Neural crest cell (in vitro differentiated cells): ENCODE measurements at regions not wholly inside any gene's neighbourhood (a gene's known extent, or its start where the extent isn't known, plus 50 kb on each side); places are given as distances from the start of the nearest gene placed in this dataset.

Experiments
- DNase-seq: peaks from one replicate; pipeline ENCODE4 v3.0.0; 2021; ENCODE audit warnings: low read depth, mixed read lengths, low spot score
- H3K27ac Mint-ChIP-seq: one replicate; pipeline ENCODE4 v1.8.0; 2021; ENCODE audit warnings: mild to moderate bottlenecking, mixed read lengths; ENCODE audit not compliant: unreplicated experiment
- H3K27me3 Mint-ChIP-seq: 2 replicates; pipeline ENCODE4 v1.8.0; 2021; ENCODE audit warnings: low read depth, mild to moderate bottlenecking, mixed read lengths
- H3K36me3 Mint-ChIP-seq: 2 replicates; pipeline ENCODE4 v1.8.0; 2021; ENCODE audit warnings: low read depth, mild to moderate bottlenecking, mixed read lengths
- H3K4me1 Mint-ChIP-seq: 2 replicates; pipeline ENCODE4 v1.8.0; 2021; ENCODE audit warnings: mixed read lengths
- H3K4me3 Mint-ChIP-seq: one replicate; pipeline ENCODE4 v1.8.0; 2021; ENCODE audit warnings: mild to moderate bottlenecking, mixed read lengths
- H3K9me3 Mint-ChIP-seq: 2 replicates; pipeline ENCODE4 v1.8.0; 2021; ENCODE audit warnings: mixed read lengths
- CTCF ChIP-seq: fragments of 200-600 bp; sonication (generic); conservative IDR thresholded peaks from 2 replicates; pipeline ENCODE4 v1.5.0; 2021; ENCODE audit warnings: antibody characterized with exemption, mild to moderate bottlenecking

GRCh38 chr3:23003733-23004046, 199.4 kb upstream of the UBE2E2 start:
- Mint-ChIP-seq H3K27ac (no peak overlapping the region), H3K9me3 (no peaks in the 10 kb centered on the region), H3K4me1 (no peaks in the 10 kb centered on the region), H3K4me3 (no peak overlapping the region), H3K36me3 (no peaks in the 10 kb centered on the region), H3K27me3 (no peaks in the 10 kb centered on the region)
- no peak for DNase-seq
- no peak for TF ChIP-seq CTCF

- no peak for TF ChIP-seq CTCF
- no peaks in the 10 kb centered on the region for H3K4me1 Mint-ChIP-seq
- no peaks in the 10 kb centered on the region for H3K27me3 Mint-ChIP-seq
- no peaks in the 10 kb centered on the region for H3K36me3 Mint-ChIP-seq
- no peak overlapping the region for H3K27ac Mint-ChIP-seq
- no peak overlapping the region for H3K4me3 Mint-ChIP-seq
- DNase-seq, result no peak
- H3K9me3 Mint-ChIP-seq, result no peaks in the 10 kb centered on the region
Measured at GRCh38 chr3:23004971-23005370, 198.2 kb upstream of the UBE2E2 start.

GRCh38 chr3:23017801-23018200, 185.3 kb upstream of the UBE2E2 start:
- no peaks in the 10 kb centered on the region for H3K27me3 Mint-ChIP-seq
- H3K27ac Mint-ChIP-seq, result no peak overlapping the region
- DNase-seq, result no peak
- TF ChIP-seq CTCF, result no peak
- H3K9me3 Mint-ChIP-seq, result peaks cover 2% of the 10 kb centered on the region
- peaks cover 5% of the 10 kb centered on the region for H3K4me1 Mint-ChIP-seq
- no peak overlapping the region for H3K4me3 Mint-ChIP-seq
- no peaks in the 10 kb centered on the region for H3K36me3 Mint-ChIP-seq

DNA sequence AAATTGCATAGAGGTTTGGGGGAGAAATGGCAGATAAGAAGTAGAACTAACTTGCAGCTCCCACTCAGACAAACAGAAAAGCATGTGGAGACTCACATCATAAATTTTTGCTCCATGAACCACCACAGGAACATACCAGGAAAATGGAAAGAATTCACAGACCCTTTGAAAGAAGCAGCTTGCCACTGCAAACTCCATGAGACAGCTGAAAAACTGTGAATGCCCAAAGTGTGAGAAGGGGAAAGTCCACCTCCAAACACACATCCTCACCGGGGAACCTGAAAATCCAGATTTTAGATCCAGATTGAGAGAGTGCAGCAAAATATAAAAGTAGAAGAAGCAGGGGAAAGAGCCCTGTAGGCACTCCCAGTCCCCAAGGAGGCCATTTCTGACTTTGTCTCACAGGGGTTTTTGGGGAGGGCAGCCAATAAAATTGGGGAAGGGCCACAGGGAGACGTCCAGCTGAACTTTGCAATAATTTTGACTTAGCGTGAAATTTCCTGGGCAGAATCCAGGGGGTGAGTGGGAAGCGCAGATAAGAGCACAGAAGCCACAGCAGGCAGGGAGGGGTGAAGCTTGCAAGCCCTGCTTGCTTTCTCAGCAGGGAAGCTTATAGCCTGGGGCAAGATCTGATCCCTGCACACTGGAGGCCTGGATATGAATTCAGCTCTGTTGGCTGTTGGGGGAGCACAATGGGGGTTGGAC, 183.4 kb upstream of the UBE2E2 start:
- no peak overlapping the region for H3K27ac Mint-ChIP-seq
- peaks cover 6% of the 10 kb centered on the region for H3K9me3 Mint-ChIP-seq
- no peaks in the 10 kb centered on the region for H3K36me3 Mint-ChIP-seq
- TF ChIP-seq CTCF, result no peak
- no peak overlapping the region for H3K4me3 Mint-ChIP-seq
- peaks cover 5% of the 10 kb centered on the region for H3K4me1 Mint-ChIP-seq
- no peaks in the 10 kb centered on the region for H3K27me3 Mint-ChIP-seq
- DNase-seq, result no peak

DNA sequence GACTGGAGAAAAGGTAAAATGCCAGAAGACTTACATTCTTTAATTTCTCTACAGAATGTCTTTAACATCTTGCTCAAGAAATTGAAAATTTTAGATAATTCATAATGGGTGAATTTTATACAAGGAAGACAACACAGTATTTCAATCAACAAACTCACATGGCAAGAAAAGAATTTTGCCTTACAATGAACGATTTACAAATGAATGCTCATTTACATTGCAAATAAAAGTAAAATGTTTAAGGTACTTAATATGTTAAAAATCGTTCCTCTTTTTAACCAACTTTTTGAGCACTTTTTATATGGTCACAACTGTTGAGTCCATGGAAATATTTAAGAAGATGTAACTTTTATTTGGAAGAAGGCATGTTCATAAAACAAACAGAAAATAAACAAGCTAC, 174.8 kb upstream of the UBE2E2 start:
- no peaks in the 10 kb centered on the region for H3K36me3 Mint-ChIP-seq
- no peak for TF ChIP-seq CTCF
- H3K4me1 Mint-ChIP-seq, result no peaks in the 10 kb centered on the region
- peaks cover 7% of the 10 kb centered on the region for H3K27me3 Mint-ChIP-seq
- H3K4me3 Mint-ChIP-seq, result no peak overlapping the region
- peaks cover 15% of the 10 kb centered on the region for H3K9me3 Mint-ChIP-seq
- H3K27ac Mint-ChIP-seq, result no peak overlapping the region
- DNase-seq, result no peak
